NCI-H2171 (cell line): ENCODE measurements at regions not wholly inside any gene's neighbourhood (a gene's known extent, or its start where the extent isn't known, plus 50 kb on each side); places are given as distances from the start of the nearest gene placed in this dataset.
A peak's percentile ranks its signal among the peaks of the same experiment; 100 is the strongest.

ENCODE experiments used
- DNase-seq: peaks from one replicate; lab custom pipeline; 2025; lab: John Stamatoyannopoulos, UW

DNA sequence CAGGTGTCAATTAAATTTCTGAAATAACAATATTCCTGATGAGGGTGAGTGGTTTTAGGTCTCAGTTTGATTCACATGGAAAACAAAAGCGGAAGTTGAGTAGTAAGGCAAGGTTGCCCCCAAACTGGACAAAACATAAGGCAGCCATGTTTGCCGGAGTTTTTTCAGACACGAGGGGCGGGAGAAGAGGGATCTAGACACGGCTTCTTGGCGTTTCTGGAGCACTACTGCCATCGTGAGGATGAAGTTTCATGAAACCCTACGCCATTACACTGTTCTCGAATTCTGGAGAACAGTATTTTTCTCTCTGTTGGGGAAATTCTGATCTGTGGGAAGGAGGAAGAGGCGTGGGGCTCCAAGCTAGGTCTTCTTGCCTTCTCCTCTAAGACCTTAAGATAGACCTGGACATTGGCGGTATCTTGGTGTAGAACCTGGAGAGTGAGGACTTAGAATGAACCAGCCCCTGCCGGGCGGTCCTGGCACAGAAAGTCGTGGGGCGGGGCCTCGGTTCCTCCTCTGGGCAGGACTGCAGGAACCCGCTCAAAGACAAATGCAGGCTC, 160.3 kb downstream of the OR13H1 start:
- no peak for DNase-seq

DNA sequence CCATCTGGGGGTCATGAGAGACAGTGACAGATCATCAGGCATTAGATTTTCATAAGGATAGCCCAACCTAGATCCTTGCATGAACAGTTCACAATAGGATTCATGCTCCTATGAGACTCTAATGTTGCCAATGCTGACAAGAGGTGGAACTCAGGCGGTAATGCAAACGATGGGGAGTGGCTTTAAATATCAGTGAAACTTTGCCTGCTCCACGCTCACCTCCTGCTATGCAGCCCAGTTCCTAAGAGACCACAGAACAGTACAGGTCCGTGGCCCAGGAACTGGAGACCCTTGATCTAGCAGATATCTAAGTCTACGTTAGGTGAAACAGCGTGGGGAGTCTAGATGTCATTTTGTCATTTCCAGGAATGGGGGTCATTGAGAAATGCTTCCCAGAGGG, 165.7 kb downstream of the OR13H1 start:
- no peak for DNase-seq

DNA sequence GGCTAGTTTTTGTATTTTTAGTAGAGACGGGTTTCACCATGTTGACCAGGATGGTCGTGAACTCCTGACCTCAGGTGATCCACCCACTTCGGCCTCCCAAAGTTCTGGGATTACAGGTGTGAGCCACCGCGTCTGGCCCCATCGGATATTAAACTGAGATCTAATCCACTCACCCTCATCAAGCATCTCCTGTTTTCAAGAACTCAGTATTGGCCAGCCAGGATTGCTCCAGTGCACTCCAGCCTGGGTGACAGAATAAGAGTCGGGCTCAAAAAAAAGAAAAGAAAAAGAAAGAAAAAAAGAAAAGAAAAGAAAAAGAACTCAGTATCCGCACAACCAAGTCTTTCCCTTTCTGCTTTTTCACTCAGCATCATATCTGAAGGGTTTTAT, 167.6 kb downstream of the OR13H1 start:
- DNase-seq: no peak

DNA sequence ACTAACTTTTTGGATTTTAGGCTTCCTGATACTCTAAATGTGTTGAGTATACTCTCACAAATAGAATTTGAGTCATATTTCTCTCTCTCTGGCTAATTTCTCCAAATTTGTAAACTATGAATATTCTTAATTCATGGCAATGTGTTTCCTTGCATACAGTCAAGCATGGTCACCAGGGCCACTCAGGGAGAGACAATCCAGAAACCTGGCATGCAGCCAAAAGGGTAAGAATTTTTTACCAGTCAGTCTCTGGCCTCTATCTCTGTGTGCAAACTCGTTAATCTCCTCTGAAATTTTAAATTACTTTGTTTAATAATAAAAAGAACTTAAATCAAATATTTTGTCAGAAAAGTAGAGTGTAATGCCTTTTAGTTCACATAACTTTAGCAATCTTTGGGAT, 179.8 kb downstream of the OR13H1 start:
- no peak for DNase-seq

DNA sequence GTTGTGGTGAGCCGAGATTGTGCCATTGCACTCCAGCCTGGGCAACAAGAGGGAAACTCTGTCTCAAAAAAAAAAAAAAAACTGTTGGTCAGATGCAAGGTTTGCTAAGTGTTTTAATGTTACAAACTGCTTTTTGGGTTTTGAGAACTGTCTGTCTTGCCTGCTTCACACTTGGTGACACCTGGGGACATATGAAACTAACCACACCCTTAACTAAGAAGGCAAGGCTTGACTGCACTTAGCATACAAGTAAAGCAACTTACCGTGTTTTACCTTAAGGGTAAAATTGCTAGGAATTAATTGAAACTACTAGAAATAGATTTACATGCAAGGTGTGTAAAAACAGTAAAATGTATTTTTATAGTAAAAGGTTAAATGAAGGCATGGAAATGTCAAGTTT, 180.4 kb downstream of the OR13H1 start:
- no peak for DNase-seq

DNA sequence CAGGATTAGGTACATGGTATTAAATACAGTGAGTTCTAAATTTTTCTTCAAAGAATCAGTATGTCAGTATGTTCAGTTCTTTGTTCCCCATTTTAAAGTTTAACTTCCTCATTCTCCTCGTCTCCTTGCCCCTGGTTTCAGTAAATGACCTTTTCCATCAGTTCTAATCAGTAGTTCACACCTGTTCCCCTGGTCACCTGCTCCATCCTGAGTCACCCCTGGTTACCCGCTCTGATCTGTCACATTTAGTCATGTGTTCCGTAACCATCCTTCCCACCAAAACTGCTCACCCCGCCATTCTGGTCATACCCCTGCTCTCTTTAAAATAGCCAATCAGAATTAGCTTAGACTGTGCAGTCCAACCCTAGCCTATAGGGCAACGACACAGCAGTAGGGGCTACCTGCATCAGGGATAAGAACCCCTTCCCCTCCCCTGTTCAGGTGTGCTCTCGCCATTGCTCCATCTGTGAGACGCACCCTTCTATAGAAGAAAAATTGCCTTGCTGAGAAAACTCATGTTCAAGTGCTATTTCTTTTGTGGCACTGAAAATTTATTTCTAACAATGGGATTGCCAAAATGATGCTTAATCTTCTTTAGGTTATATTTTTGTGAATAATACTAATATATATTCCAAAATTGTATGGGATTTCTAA, 181.3 kb downstream of the OR13H1 start:
- DNase-seq: no peak

DNA sequence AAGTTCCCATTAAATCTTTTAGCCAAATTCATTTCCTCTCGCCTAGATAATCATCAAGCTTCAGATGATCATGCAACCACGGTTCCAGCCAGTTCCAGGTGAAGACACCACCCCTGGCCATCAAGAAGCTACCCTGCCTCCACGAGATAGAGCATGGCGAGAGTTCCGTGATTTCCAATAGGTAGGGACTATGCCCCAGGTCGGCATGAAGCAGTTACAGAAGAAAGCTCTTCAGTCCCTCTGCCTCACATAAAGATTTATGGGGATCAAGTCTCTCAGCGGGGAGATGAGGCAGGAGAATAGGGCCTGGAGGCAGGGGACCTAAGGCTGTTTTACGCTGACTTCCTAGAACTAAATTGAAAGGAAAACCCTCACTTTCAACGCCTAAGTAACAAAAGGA, 183.9 kb downstream of the OR13H1 start:
- no peak for DNase-seq

DNA sequence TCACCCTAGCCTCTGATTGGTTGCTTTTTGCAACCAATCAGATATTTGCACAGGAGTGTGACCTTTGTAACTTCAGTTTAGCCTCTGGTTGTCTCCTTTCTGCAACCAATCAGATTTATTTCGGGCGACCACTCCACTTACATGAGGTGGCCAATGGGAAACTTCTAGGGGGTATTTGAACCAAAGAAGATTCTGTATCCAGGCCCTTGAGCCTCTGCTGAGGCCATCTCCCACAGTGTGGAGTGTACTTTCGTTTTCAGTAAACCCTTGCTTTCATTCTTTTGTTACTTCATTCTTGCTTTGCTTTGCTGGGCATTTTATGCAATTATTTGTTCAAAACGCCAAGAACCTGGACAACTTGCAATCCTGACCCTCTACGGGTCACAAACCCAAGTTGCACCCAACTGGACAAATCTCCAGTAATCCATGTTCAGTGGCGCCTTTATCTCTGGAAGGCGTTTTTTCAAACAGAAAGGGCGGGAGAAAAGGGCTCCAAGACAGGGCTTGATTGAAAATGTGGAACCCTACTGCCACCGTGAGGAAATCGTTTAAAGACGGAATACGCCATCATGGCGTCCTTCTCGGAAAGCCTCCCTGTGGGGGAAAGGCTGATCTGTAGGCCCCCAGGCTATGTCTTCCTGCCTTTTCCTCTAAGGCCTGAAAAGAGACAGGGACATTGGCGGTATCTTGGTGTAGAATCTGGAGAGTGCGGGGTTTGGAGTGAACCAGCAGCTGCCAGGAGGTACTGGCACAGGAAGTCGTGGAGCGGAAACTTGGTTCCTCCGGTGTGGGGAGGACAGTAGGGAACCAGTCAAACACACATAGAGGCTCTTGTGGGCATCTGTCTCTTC, 184.6 kb downstream of the OR13H1 start:
- no peak for DNase-seq

DNA sequence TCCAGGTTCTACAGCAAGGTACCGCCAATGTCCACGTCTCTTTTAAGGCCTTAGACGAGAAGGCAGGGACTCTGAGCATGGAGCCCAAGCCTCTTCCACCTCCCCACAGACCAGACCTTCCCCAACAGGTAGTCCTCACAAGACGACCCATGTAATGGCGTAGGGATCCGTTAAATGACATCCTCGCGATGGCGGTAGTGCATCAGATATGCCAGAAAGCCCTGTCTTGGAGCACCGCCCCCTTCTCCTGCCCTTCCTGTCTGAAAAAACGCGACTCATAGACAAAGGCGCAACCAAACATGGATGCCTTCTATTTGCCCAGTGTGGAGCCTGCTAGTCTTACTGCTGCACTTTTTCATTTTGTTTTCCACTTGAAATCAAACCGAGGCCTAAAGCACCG, 185.4 kb downstream of the OR13H1 start:
- DNase-seq: no peak

DNA sequence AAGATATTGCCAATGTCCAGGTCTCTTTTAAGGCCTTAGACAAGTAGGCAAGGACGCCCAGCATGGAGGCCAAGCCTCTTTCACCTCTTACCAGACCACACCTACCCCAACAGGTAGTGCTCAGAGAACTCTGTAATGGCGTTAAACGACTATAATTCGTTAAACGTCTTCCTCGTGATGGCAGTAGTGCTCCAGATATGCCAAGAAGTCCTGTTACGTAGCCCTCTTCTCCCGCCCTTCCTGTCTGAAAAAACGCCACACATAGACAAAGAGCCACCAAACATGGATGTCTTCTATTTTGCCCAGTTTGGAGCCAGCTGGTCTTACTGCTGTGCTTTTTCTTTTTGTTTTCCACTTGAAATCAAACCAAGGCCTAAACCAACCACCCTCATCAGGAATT, 190.7 kb downstream of the OR13H1 start:
- DNase-seq: no peak

DNA sequence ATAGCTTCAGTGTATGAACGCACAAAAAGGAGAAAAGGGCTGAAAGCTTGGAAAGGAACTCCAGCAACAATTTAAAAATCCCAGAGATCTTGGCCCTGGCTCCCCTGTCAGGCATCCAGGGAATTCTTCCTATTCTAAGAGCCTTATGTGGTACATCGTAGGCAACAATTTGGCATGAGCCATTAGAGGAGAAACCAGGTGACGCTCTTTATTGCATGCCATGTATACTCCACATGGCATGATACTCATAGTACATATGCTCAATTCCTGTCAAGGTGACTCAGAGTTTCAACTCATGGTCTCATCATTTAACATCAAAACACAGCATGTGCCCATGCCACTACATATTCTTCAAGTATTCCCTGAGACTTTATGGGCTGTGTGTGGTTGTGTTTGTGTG, 191.3 kb downstream of the OR13H1 start:
- no peak for DNase-seq

DNA sequence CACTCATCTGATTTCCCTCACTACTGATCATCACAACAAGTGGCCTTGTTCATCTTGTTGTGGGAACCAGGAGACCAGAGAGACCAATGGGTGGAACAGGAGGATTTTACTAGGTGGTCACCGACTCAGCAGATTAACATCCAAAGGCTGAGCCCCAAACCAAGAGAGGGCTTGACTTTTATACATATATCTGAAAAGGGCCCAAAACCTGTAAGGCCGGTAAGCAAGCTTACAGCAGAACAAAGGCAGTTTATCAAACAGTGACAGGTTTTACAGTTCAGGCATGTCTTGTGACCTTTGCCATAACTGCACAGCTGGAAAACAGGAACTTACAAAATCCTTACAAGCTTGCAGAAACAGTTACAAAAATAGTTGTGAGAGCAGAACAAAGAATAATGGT, 195.9 kb downstream of the OR13H1 start:
- no peak for DNase-seq

DNA sequence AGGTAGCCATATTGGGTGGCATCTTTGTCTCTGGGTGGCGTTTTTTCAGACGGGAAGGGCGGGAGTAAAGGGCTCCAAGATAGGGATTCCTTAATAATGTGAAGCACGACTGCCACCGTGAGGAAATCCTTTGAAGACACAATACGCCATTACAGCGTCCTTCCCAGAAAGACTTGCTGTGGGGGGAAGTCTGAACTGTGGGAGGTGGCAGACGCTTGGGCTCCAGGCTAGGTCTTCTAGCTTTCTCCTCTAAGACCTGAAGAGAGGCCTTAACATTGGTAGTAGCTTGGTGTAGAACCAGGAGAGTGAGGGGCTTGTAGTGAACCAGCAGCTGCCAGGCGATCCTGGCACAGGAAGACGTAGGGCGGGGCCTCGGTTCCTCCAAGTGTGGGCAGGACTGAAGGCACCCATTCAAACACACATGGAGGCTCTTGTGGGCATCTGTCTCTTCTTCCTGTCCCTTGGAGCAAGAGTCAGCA, 197.3 kb downstream of the OR13H1 start:
- DNase-seq: no peak

DNA sequence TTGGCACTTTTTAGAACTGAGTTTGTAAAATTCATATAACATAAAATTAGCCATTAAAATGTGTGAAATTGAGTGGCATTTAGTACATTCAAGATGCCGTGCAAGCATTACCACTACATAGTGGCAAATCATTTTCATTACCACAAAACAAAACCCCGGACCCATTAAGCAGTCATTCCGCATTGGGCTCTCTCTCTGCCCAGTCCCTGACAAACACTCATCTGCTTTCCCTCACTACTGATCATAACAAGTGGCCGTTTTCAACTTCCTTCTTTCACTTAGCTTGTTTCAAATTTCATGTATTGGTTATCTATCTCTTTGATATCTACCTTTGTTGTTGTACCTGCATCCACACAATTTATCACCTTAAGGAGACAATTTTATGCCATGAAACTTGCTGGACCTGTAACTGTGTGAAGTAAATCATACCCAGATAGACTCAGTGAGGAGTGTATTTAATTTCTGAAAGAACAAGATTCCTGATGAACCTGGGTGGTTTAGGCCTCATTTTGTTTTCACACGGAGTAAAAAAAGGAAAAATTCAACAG, 202.1 kb downstream of the OR13H1 start:
- DNase-seq: no peak

DNA sequence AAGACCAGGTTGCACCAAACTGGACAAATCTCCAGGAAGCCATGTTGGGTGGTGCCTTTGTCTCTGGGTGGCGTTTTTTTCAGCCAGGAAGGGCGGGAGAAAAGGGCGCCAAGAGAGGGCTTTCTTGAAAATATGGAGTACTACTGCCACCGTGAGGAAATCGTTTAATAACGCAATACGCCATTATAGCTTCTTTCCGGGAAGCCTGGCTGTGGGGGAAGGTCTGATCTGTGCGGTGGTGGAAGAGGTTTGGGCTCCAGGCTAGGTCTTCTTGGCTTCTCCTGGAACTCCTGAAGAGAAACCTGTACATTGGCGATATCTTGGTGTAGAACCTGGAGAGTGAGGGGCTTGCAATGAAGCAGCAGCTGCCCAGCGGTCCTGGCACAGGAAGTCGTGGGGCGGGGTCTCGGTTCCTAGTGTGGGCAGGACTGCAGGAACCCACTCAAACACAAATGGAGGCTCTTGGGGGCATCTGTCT, 202.7 kb downstream of the OR13H1 start:
- peak; percentile 20 for DNase-seq

DNA sequence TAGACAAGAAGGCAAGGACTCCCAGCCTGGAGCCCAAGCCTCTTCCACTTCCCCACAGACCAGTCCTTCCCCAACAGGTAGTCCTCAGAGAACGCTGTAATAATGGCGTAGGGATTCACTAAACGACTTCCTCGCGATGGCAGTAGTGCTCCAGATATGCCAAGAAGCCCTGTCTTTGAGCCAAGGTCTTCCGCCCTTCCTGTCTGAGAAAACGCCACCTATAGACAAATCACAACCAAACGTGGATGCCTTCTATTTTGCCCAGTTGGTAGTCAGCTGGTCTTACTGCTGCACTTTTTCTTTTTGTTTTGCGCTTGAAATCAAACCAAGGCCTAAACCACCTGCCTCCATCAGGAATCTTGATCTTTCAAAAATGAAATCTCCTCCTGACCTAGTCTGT, 203.3 kb downstream of the OR13H1 start:
- DNase-seq: no peak

DNA sequence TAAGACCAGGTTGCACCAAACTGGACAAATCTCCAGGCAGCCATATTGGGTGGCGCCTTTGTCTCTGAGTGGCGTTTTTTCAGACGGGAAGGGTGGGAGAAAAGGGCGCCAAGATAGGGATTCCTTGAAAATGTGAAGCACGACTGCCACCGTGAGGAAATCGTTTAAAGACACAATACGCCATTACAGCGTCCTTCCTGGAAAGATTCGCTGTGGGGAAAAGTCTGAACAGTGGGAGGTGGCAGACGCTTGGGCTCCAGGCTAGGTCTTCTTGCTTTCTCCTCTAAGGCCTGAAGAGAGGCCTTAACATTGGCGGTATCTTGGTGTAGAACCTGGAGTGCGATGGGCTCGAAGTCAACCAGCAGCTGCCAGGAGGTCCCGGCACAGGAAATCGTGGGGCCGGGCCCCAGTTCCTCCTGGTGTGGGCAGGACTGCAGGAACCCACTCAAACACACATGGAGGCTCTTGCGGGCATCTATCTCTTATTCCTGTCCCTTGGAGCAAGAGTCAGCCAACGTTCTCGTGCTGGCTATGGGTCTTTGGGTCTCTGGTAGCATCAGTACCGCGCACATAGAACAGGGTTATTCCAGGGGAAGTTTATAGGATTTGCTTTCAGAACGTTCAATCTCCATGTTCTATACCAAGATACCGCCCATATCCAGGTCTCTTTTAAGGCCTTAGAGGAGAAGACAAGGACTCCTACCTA, 208.8 kb downstream of the OR13H1 start:
- no peak for DNase-seq

DNA sequence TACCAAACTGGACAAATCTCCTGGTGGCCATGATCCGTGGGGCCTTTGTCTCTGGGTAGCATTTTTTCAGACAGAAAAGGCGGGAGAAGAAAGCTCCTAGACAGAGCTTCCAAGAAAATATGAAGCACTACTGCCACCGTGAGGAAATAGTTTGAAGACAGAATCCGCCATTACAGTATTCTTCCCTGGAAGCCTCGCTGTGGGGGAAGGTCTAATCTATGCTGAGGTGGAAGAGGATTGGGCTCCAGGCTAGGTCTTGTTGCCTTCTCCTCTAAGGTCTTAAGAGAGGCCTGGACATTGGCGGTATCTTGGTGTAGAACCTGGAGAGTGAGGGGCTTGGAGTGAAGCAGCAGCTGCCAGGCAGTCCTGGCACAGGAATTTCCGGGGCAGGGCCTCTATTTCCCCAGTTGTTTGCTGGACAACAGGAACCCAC, 218.9 kb downstream of the OR13H1 start:
- DNase-seq: no peak

DNA sequence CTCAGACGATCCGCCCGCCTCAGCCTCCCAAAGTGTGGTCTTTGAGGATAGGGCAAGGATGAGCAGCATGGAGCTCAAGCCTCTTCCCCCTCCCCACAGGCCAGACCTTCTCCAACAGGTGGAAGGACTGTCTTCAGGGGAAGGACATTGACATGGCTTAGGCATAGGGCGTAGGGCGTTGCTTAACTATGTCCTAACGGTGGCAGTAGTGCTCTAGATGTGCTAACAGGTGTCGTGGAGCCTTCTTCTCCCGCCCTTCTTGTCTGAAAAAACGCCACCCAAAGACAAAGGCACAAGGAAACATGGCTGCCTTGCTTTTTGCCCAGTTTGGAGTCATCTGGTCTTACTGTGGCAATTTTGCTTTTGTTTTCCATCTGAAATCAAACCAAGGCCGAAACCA, 219.8 kb downstream of the OR13H1 start:
- DNase-seq: no peak

DNA sequence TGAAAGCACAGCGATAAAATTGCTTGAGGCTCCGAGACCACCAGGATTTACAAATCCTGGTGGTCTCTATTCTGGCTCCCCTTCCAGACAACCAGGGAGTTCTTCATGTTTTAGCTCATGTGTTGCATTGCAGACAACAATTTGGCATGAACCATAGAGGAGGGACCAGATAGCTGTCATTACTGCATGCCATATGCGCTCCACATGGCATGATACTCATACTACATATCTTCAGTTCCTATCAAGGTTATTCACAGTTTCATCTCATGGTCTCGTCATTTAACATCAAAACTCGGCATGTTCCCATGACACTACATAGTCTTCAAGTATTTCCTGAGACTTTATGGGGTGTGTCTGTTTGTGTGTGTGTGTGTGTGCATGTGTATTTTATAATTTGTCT, 220.3 kb downstream of the OR13H1 start:
- no peak for DNase-seq

DNA sequence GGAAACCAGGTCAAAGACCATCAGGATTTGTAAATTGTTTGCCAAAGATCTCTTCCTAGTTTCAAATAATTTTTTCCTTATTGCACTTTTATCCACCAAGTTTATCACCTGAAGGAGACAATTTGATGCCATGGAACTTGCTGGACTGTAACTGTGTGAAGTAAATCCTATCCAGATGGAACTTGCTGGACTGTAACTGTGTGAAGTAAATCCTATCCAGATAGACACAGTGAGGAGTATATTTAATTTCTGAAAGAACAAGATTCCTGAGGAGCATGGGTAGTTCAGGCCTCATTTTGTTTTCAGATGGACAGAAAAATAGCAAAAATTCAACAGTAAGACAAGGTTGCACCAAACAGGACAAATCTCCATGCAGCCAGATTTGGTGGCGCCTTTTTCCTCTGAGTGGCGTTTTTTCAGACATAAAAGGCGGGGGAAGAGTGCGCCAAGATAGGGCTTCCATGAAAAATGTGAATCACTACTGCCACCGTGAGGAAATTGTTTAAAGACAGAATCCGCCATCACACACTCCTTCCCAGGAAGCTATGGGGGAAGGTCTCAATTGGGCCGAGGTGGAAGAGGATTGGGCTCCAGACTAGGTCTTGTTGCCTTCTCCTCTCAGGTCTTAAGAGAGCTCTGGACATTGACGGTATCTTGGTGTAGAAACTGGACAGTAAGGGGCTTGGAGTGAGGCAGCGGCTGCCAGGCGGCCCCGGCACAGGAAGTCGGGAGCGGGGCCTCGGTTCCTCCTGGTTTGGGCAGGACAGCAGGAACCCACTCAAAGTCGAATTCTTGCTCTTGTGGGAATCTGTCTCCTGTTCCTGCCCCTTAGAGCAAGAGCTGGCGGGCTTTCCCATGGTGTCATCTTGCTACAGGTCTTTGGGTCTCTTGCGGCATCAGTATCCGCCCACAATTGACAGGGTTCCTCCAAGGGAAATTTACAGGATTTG, 234.7 kb downstream of the OR13H1 start:
- DNase-seq: no peak
